ENCODE measurements at regions not wholly inside any gene's neighbourhood (a gene's known extent, or its start where the extent isn't known, plus 50 kb on each side); places are given as distances from the start of the nearest gene placed in this dataset.

DNA sequence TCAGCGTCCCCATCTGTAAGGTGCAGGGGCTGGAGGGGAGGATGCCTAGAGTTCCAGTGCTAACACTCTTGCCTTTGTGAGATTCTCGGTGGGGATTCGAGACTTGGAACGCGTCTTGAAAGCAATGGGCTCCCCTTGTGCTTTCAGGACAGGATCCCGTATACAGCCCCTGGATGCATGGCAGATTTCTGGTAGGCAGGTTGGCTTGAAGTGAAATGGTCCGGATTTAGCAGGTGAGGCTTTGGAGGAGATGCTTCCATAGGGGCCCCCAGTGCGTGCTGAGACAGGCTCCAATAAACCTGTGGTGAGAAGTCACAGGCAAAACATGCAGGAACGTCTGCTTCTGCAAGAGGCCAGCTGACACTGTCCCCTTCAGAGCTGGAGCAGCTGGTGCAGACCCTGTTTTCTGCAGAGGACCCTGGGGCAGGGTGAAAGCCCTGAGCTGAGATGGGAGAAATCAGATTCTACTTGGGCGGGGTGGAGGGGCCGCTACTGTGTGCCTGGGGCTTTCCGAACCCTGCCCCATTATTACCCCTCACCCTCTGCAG, 270.4 kb downstream of the PTPRU start:
- DNase-seq = no peak
- H3K4me1 ChIP-seq = no peaks in the 10 kb centered on the region
- intact Hi-C loops (cut with DNase I; ENCODE audit: low total_unique reads) (no loop called here), in situ Hi-C loops (cut with MboI; ENCODE audit: low sequenced_read_pairs in 4 of 4) (no loop called here)
- no peak overlapping the region for H3K27ac ChIP-seq
- ATAC-seq = no peak
- H3K36me3 ChIP-seq = no peaks in the 10 kb centered on the region
- H3K27me3 ChIP-seq = no peaks in the 10 kb centered on the region
- no peaks in the 10 kb centered on the region for H3K9me3 ChIP-seq
- TF ChIP-seq CTCF (IDR thresholded peaks at IDR 0.05 in 4 of 5, conservative IDR thresholded peaks at IDR 0.05 in 1 of 5) (no peak), POLR2A (IDR thresholded peaks at IDR 0.05) (no peak)
- no peak overlapping the region for H3K4me3 ChIP-seq

DNA sequence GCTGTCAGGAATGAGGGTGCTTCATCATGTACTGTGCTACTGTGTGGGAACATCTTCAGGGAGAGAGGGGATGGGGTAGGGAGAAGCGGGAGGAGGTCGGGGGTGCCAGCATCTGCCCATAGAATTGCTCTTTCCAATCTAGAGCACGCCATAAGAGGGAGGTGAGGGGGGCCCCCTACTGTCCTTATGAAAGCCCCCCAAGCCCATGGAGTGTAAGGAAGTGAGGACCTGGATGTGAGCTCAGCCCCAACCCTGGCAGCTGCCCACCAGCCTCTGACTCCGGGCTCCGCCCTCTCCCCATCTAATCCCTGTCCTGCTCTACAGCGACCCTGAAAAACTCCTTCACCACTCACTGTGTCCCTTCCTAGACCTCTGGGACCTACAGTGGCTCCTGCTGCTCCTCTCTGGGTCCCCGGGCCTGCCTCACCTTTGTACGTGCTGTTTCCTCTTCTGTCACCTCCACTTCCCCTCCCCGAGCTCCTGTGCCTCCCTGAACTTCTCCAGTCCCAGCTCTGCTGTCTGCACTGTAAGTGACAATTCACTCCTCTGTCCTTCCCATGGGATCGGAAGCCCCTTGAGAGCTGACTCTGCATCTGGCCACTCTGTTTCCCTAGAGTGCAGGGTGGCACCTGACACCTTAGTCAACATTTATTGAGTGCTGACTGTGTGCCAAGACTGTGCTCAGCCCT, 269.4 kb downstream of the PTPRU start:
- Histone ChIP-seq H3K4me3 (no peak overlapping the region), H3K36me3 (no peaks in the 10 kb centered on the region), H3K4me1 (no peaks in the 10 kb centered on the region), H3K27ac (no peak overlapping the region), H3K27me3 (no peaks in the 10 kb centered on the region), H3K9me3 (no peaks in the 10 kb centered on the region)
- TF ChIP-seq CTCF (IDR thresholded peaks at IDR 0.05 in 4 of 5, conservative IDR thresholded peaks at IDR 0.05 in 1 of 5) (no peak), POLR2A (IDR thresholded peaks at IDR 0.05) (no peak)
- in situ Hi-C loops (cut with MboI; ENCODE audit: low sequenced_read_pairs in 4 of 4) = no loop called here
- intact Hi-C loops (cut with DNase I; ENCODE audit: low total_unique reads) = no loop called here
- DNase-seq (no peak), ATAC-seq (no peak)

DNA sequence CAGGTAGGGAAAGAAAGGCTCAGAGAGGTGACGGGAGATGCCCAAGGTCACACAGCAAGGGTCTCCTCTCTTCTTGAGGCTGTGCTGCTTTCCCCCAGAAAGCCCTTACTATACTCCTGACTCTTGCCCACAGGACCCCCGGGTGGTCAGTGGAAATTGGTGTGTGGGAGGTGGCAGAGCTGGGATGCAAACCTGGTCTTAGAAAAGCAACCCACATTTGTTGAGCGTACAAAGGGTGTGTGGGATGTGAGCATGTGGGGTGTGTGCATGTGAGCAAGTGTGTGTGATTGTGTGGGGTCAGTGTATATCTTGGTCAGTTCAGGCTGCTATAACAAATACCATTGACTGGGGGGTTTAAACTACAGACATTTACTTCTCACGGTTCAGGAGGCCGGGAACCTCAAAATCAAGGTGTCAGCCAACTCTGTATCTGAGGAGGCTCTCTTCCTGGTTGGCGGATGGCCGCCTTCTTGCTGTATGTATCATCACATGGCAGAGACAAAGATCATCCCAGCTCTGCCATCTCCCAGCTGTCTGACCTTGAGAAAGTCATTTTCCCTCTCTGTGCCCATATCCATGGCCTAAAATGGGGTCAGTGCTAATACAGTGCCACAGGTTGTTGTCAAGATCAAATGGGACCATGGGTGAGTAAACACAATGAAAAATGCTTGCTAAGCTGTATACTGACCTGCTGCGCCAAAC, 268.5 kb downstream of the PTPRU start:
- no peak overlapping the region for H3K4me3 ChIP-seq
- no peak for ATAC-seq
- intact Hi-C loops (cut with DNase I; ENCODE audit: low total_unique reads) = no loop called here
- H3K27me3 ChIP-seq = no peaks in the 10 kb centered on the region
- no peak for TF ChIP-seq CTCF (IDR thresholded peaks at IDR 0.05 in 4 of 5, conservative IDR thresholded peaks at IDR 0.05 in 1 of 5)
- no peak for TF ChIP-seq POLR2A (IDR thresholded peaks at IDR 0.05)
- H3K27ac ChIP-seq = no peak overlapping the region
- no peaks in the 10 kb centered on the region for H3K9me3 ChIP-seq
- in situ Hi-C loops (cut with MboI; ENCODE audit: low sequenced_read_pairs in 4 of 4) = no loop called here
- DNase-seq = no peak
- H3K36me3 ChIP-seq = no peaks in the 10 kb centered on the region
- no peaks in the 10 kb centered on the region for H3K4me1 ChIP-seq

- intact Hi-C loops (cut with DNase I; ENCODE audit: low total_unique reads) = no loop called here
- in situ Hi-C loops (cut with MboI; ENCODE audit: low sequenced_read_pairs in 4 of 4) = no loop called here
- no peak for TF ChIP-seq POLR2A (IDR thresholded peaks at IDR 0.05)
- TF ChIP-seq CTCF (IDR thresholded peaks at IDR 0.05 in 4 of 5, conservative IDR thresholded peaks at IDR 0.05 in 1 of 5) = no peak
- Histone ChIP-seq H3K9me3 (no peaks in the 10 kb centered on the region), H3K36me3 (no peaks in the 10 kb centered on the region), H3K4me3 (no peak overlapping the region), H3K27ac (no peak overlapping the region), H3K27me3 (no peaks in the 10 kb centered on the region), H3K4me1 (no peaks in the 10 kb centered on the region)
- ATAC-seq (no peak), DNase-seq (no peak)
Measured at GRCh38 chr1:29504196-29504595, 267.9 kb downstream of the PTPRU start.

All from gastrocnemius medialis (tissue), 4 donors.